ENCODE measurements at regions not wholly inside any gene's neighbourhood (a gene's known extent, or its start where the extent isn't known, plus 50 kb on each side); places are given as distances from the start of the nearest gene placed in this dataset.

DNA sequence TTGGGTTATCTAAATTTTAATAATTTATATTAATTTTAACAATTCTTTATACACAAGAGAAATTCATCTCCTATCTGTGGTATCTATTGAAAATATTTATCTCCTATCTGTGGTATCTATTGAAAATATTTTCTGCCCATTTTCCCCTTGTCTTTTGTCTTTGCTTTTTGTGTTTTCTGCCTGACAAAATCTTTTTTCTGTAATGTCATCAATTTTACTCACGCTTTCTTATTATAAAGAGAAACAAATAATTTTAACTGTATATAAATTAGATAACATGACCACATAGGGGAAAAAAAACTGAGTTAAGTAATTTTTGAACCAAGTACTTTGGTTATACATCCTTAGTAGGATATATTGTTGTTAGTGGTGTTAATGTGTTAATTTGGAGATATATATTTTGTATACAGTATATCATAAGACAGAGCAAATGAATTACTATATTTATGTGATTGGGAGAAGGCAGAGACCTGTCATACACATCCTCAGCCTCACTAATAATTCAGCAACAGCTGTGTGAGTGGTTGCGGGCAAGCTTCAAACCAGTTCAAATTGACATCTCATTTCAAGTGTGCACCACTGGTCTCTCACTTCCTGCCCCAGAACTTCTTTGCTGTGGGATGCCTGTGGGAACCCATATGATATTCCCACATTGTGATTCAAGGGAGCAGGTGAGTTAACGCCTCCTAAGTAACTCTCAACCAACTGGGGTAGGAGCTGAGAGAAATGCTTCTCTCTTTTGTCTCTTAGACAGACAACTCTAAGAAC is 292.4 kb downstream of the SP3 start (continued):
- TF ChIP-seq, protein P1, sequence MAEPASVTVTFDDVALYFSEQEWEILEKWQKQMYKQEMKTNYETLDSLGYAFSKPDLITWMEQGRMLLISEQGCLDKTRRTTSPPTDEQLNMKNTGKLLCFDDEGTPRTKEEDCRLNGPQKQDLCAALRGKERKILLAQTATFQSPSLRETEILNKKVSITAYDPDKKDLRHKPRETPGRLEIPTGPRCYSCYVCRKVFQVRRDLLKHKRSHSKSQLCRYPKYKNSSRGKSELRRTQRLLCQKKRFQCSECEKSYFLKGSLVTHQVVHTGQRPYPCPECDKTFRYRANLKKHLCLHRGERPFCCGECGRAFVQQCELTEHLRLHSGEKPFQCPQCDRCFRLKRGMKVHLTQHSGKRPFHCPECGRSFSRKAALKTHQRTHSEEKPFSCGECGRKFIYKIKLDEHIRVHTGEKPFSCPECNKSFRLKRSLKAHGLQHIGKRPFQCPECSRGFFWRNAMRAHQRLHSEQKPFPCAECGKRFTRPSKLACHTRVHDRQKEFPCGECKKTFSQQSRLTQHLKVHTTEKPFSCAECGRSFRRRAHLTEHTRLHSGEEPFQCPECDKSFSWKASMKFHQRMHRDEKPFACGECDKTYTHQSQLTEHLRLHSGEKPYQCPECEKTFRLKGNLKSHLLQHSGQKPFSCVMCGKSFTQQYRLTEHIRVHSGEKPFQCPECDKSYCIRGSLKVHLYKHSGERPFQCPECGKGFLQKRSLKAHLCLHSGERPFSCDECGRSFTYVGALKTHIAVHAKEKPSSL (CRISPR knock-in tag; conservative IDR thresholded peaks at IDR 0.05), result no peak
- TF ChIP-seq, protein P2, sequence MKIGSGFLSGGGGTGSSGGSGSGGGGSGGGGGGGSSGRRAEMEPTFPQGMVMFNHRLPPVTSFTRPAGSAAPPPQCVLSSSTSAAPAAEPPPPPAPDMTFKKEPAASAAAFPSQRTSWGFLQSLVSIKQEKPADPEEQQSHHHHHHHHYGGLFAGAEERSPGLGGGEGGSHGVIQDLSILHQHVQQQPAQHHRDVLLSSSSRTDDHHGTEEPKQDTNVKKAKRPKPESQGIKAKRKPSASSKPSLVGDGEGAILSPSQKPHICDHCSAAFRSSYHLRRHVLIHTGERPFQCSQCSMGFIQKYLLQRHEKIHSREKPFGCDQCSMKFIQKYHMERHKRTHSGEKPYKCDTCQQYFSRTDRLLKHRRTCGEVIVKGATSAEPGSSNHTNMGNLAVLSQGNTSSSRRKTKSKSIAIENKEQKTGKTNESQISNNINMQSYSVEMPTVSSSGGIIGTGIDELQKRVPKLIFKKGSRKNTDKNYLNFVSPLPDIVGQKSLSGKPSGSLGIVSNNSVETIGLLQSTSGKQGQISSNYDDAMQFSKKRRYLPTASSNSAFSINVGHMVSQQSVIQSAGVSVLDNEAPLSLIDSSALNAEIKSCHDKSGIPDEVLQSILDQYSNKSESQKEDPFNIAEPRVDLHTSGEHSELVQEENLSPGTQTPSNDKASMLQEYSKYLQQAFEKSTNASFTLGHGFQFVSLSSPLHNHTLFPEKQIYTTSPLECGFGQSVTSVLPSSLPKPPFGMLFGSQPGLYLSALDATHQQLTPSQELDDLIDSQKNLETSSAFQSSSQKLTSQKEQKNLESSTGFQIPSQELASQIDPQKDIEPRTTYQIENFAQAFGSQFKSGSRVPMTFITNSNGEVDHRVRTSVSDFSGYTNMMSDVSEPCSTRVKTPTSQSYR (CRISPR knock-in tag; IDR thresholded peaks at IDR 0.05), result no peak

DNA sequence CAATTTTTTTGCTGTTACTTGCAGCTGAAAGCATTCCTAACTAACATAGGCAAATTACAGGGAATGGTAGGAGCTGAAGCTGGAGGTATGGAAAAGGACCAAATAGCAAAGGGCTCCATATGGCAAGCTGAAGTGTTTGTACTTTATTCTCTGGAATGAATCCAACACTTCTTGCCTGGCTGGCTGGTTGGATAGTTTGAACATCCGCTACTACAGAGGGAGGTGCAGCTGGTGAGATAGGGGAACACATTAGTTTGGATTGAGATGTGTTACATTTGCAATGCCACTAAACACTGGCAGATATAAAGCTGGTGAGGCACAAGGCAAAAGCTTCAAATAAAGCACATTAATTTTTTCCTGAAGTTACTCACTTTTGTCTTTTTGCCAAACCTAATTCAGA is 291.5 kb downstream of the SP3 start:
- DNase-seq (ENCODE audit: low spot score) (no peak), ATAC-seq (no peak)
- ChIA-PET POLR2A (no interaction called here), CTCF (no interaction called here)
- no peak overlapping the region for H3K4me3 Mint-ChIP-seq
- peaks cover 4% of the 10 kb centered on the region for H3K4me1 Mint-ChIP-seq
- H3K9me3 Mint-ChIP-seq, result peaks cover 19% of the 10 kb centered on the region
- no peaks in the 10 kb centered on the region for H3K27me3 Mint-ChIP-seq (ENCODE audit: low read depth)
- TF ChIP-seq, protein P3, sequence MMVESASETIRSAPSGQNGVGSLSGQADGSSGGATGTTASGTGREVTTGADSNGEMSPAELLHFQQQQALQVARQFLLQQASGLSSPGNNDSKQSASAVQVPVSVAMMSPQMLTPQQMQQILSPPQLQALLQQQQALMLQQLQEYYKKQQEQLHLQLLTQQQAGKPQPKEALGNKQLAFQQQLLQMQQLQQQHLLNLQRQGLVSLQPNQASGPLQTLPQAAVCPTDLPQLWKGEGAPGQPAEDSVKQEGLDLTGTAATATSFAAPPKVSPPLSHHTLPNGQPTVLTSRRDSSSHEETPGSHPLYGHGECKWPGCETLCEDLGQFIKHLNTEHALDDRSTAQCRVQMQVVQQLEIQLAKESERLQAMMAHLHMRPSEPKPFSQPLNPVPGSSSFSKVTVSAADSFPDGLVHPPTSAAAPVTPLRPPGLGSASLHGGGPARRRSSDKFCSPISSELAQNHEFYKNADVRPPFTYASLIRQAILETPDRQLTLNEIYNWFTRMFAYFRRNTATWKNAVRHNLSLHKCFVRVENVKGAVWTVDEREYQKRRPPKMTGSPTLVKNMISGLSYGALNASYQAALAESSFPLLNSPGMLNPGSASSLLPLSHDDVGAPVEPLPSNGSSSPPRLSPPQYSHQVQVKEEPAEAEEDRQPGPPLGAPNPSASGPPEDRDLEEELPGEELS (CRISPR knock-in tag; IDR thresholded peaks at IDR 0.05), result no peak
- TF ChIP-seq NFYB (CRISPR knock-in tag; conservative IDR thresholded peaks at IDR 0.05; ENCODE audit: low read depth) (no peak), ZNF219 (CRISPR knock-in tag; IDR thresholded peaks at IDR 0.05; ENCODE audit: borderline replicate concordance) (no peak), TEAD1 (CRISPR knock-in tag; IDR thresholded peaks at IDR 0.05) (no peak), TEAD4 (CRISPR knock-in tag; IDR thresholded peaks at IDR 0.05) (no peak), FOXP1 (CRISPR knock-in tag; IDR thresholded peaks at IDR 0.05; ENCODE audit: borderline replicate concordance) (no peak), HMGA2 (CRISPR knock-in tag; IDR thresholded peaks at IDR 0.05) (no peak), NR3C1 (CRISPR knock-in tag; conservative IDR thresholded peaks at IDR 0.05; ENCODE audit: low read depth) (no peak), SOX15 (CRISPR knock-in tag; IDR thresholded peaks at IDR 0.05) (no peak)
- TF ChIP-seq, protein P4, sequence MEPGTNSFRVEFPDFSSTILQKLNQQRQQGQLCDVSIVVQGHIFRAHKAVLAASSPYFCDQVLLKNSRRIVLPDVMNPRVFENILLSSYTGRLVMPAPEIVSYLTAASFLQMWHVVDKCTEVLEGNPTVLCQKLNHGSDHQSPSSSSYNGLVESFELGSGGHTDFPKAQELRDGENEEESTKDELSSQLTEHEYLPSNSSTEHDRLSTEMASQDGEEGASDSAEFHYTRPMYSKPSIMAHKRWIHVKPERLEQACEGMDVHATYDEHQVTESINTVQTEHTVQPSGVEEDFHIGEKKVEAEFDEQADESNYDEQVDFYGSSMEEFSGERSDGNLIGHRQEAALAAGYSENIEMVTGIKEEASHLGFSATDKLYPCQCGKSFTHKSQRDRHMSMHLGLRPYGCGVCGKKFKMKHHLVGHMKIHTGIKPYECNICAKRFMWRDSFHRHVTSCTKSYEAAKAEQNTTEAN (CRISPR knock-in tag; IDR thresholded peaks at IDR 0.05), result no peak
- TF ChIP-seq, protein P5, sequence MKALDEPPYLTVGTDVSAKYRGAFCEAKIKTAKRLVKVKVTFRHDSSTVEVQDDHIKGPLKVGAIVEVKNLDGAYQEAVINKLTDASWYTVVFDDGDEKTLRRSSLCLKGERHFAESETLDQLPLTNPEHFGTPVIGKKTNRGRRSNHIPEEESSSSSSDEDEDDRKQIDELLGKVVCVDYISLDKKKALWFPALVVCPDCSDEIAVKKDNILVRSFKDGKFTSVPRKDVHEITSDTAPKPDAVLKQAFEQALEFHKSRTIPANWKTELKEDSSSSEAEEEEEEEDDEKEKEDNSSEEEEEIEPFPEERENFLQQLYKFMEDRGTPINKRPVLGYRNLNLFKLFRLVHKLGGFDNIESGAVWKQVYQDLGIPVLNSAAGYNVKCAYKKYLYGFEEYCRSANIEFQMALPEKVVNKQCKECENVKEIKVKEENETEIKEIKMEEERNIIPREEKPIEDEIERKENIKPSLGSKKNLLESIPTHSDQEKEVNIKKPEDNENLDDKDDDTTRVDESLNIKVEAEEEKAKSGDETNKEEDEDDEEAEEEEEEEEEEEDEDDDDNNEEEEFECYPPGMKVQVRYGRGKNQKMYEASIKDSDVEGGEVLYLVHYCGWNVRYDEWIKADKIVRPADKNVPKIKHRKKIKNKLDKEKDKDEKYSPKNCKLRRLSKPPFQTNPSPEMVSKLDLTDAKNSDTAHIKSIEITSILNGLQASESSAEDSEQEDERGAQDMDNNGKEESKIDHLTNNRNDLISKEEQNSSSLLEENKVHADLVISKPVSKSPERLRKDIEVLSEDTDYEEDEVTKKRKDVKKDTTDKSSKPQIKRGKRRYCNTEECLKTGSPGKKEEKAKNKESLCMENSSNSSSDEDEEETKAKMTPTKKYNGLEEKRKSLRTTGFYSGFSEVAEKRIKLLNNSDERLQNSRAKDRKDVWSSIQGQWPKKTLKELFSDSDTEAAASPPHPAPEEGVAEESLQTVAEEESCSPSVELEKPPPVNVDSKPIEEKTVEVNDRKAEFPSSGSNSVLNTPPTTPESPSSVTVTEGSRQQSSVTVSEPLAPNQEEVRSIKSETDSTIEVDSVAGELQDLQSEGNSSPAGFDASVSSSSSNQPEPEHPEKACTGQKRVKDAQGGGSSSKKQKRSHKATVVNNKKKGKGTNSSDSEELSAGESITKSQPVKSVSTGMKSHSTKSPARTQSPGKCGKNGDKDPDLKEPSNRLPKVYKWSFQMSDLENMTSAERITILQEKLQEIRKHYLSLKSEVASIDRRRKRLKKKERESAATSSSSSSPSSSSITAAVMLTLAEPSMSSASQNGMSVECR (CRISPR knock-in tag; IDR thresholded peaks at IDR 0.05; ENCODE audit: borderline replicate concordance), result no peak
- TF ChIP-seq, protein P6, sequence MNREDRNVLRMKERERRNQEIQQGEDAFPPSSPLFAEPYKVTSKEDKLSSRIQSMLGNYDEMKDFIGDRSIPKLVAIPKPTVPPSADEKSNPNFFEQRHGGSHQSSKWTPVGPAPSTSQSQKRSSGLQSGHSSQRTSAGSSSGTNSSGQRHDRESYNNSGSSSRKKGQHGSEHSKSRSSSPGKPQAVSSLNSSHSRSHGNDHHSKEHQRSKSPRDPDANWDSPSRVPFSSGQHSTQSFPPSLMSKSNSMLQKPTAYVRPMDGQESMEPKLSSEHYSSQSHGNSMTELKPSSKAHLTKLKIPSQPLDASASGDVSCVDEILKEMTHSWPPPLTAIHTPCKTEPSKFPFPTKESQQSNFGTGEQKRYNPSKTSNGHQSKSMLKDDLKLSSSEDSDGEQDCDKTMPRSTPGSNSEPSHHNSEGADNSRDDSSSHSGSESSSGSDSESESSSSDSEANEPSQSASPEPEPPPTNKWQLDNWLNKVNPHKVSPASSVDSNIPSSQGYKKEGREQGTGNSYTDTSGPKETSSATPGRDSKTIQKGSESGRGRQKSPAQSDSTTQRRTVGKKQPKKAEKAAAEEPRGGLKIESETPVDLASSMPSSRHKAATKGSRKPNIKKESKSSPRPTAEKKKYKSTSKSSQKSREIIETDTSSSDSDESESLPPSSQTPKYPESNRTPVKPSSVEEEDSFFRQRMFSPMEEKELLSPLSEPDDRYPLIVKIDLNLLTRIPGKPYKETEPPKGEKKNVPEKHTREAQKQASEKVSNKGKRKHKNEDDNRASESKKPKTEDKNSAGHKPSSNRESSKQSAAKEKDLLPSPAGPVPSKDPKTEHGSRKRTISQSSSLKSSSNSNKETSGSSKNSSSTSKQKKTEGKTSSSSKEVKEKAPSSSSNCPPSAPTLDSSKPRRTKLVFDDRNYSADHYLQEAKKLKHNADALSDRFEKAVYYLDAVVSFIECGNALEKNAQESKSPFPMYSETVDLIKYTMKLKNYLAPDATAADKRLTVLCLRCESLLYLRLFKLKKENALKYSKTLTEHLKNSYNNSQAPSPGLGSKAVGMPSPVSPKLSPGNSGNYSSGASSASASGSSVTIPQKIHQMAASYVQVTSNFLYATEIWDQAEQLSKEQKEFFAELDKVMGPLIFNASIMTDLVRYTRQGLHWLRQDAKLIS (CRISPR knock-in tag; IDR thresholded peaks at IDR 0.05; ENCODE audit: borderline replicate concordance), result no peak
- TF ChIP-seq, protein P7, sequence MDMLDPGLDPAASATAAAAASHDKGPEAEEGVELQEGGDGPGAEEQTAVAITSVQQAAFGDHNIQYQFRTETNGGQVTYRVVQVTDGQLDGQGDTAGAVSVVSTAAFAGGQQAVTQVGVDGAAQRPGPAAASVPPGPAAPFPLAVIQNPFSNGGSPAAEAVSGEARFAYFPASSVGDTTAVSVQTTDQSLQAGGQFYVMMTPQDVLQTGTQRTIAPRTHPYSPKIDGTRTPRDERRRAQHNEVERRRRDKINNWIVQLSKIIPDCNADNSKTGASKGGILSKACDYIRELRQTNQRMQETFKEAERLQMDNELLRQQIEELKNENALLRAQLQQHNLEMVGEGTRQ (CRISPR knock-in tag; IDR thresholded peaks at IDR 0.05), result no peak
- H3K36me3 Mint-ChIP-seq, result peaks cover 9% of the 10 kb centered on the region; the same call in 1 of the 2 replicates
- no peak overlapping the region for H3K27ac Mint-ChIP-seq

Data from WTC11 (cell line).